Trophoblast cell (in vitro differentiated cells and primary cell): ENCODE measurements at regions not wholly inside any gene's neighbourhood (a gene's known extent, or its start where the extent isn't known, plus 50 kb on each side); places are given as distances from the start of the nearest gene placed in this dataset.

Experiments used
- DNase-seq, 2 donors: peaks; one replicate each; pipeline ENCODE4 v3.0.0-alpha.2; 2016
- H2AFZ ChIP-seq: 2 replicates; pipeline ENCODE4 v1.6.1; 2013; ENCODE audit warnings: low read length, moderate library complexity, mild to moderate bottlenecking; ENCODE audit not compliant: insufficient read depth, poor library complexity
- H2AK5ac ChIP-seq: 2 replicates; pipeline ENCODE4 v1.6.1; 2013; ENCODE audit warnings: mild to moderate bottlenecking, low read length
- H2BK120ac ChIP-seq: 2 replicates; pipeline ENCODE4 v1.6.1; 2013; ENCODE audit warnings: low read length, mild to moderate bottlenecking, moderate library complexity; ENCODE audit not compliant: insufficient read depth, poor library complexity
- H2BK12ac ChIP-seq: 2 replicates; pipeline ENCODE4 v1.6.1; 2013; ENCODE audit warnings: mild to moderate bottlenecking, low read length, moderate library complexity
- H2BK5ac ChIP-seq: 2 replicates; pipeline ENCODE4 v1.6.1; 2013; ENCODE audit warnings: low read length, low read depth, moderate library complexity, mild to moderate bottlenecking; ENCODE audit not compliant: poor library complexity
- H3K14ac ChIP-seq: 2 replicates; pipeline ENCODE4 v1.6.1; 2013; ENCODE audit warnings: mild to moderate bottlenecking, low read length
- H3K18ac ChIP-seq: 2 replicates; pipeline ENCODE4 v1.6.1; 2013; ENCODE audit warnings: mild to moderate bottlenecking, low read length
- H3K23ac ChIP-seq: 2 replicates; pipeline ENCODE4 v1.6.1; 2013; ENCODE audit warnings: low read length
- H3K27ac ChIP-seq: 2 replicates; pipeline ENCODE4 v1.5.1; 2013; ENCODE audit warnings: low read depth, mild to moderate bottlenecking, inconsistent platforms, low read length, moderate library complexity
- H3K27me3 ChIP-seq: 2 replicates; pipeline ENCODE4 v1.6.1; 2013; ENCODE audit warnings: inconsistent platforms, mild to moderate bottlenecking, low read length, moderate library complexity; ENCODE audit not compliant: insufficient read depth
- H3K36me3 ChIP-seq, 2 experiments: 1 replicate in 1 of 2; 2 replicates in 1 of 2; pipeline ENCODE4 v1.6.1; 2013; ENCODE audit warnings: low read length in 2 of 2, mild to moderate bottlenecking in 2 of 2, moderate library complexity in 1 of 2; ENCODE audit not compliant: insufficient read depth in 2 of 2, control insufficient read depth in 1 of 2
- H3K4ac ChIP-seq: 2 replicates; pipeline ENCODE4 v1.6.1; 2013; ENCODE audit warnings: low read depth, mild to moderate bottlenecking, low read length, moderate library complexity
- H3K4me1 ChIP-seq, 2 experiments: 1 replicate in 1 of 2; 2 replicates in 1 of 2; pipeline ENCODE4 v1.6.1; 2013; ENCODE audit warnings: low read length in 2 of 2, mild to moderate bottlenecking in 2 of 2, moderate library complexity in 1 of 2; ENCODE audit not compliant: insufficient read depth in 2 of 2, control insufficient read depth in 1 of 2
- H3K4me2 ChIP-seq: 2 replicates; pipeline ENCODE4 v1.6.1; 2013; ENCODE audit warnings: inconsistent platforms, mild to moderate bottlenecking, low read length, moderate library complexity
- H3K4me3 ChIP-seq: 2 replicates; pipeline ENCODE4 v1.5.1; 2013; ENCODE audit warnings: mild to moderate bottlenecking, low read depth, low read length, inconsistent platforms
- H3K79me1 ChIP-seq: one replicate; pipeline ENCODE4 v1.6.1; 2013; ENCODE audit warnings: low read length
- H3K79me2 ChIP-seq: 2 replicates; pipeline ENCODE4 v1.6.1; 2013; ENCODE audit warnings: low read length, mild to moderate bottlenecking; ENCODE audit not compliant: control insufficient read depth, insufficient read depth, poor library complexity
- H3K9ac ChIP-seq: 2 replicates; pipeline ENCODE4 v1.6.1; 2013; ENCODE audit warnings: mild to moderate bottlenecking, low read length
- H3K9me3 ChIP-seq: 2 replicates; pipeline ENCODE4 v1.6.1; 2013; ENCODE audit warnings: low read depth, mild to moderate bottlenecking, control low read depth, inconsistent platforms, low read length; ENCODE audit not compliant: insufficient read depth
- H4K12ac ChIP-seq: 2 replicates; pipeline ENCODE4 v1.6.1; 2013; ENCODE audit warnings: low read depth, mild to moderate bottlenecking, low read length, moderate library complexity
- H4K8ac ChIP-seq: 2 replicates; pipeline ENCODE4 v1.6.1; 2013; ENCODE audit warnings: low read depth, mild to moderate bottlenecking, low read length, moderate library complexity
- H4K91ac ChIP-seq: one replicate; pipeline ENCODE4 v1.6.1; 2013; ENCODE audit warnings: low read depth, mild to moderate bottlenecking, low read length, moderate library complexity
- WGBS: extraction: QIAGEN DNeasy Blood & Tissue Kit; methylation state at CpG from one replicate; pipeline ENCODE4 v1.1.7; 2013; ENCODE audit warnings: missing lambda C conversion rate; ENCODE audit not compliant: insufficient read length, insufficient coverage; ENCODE audit errors: extremely low coverage; 5-methylcytosine and 5-hydroxymethylcytosine counted together

DNA sequence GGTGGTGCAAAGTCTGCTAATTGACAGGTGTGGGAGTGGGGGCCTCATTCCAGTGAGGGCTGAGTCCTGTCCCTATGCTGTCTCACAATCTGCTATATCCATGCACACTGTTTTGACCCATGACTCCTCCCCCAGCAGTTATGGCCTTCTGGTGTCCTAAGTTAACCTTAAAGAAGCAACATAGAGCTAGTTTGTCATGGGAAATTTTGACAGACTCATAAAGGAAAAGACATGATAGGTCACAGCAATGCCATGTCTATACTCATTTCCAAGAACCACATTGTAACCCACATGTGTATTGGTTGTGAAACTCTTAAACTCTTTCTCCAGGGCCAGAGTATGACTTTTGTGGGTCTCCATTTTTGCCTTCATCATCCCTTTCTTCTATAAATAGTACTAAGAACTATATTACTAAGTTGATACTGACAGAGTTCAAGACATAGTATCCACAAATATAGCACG, 78.2 kb upstream of the SLC1A4 start:
- Histone ChIP-seq H3K4me1 (no peaks in the 10 kb centered on the region), H3K36me3 (no peaks in the 10 kb centered on the region), H3K23ac (no peak overlapping the region), H3K4me2 (no peak overlapping the region), H3K79me2 (no peaks in the 10 kb centered on the region), H2BK12ac (no peak overlapping the region), H2AK5ac (no peak overlapping the region), H2AFZ (no peak overlapping the region), H4K91ac (no peak overlapping the region), H4K12ac (no peak overlapping the region), H3K4me3 (no peak overlapping the region), H3K9ac (no peak overlapping the region), H4K8ac (no peak overlapping the region), H3K9me3 (no peaks in the 10 kb centered on the region), H3K4ac (no peak overlapping the region), H3K27ac (no peak overlapping the region), H3K79me1 (no peaks in the 10 kb centered on the region), H2BK5ac (no peak overlapping the region), H3K27me3 (no peaks in the 10 kb centered on the region), H3K18ac (no peak overlapping the region), H3K14ac (no peak overlapping the region), H2BK120ac (no peak overlapping the region)
- no peak for DNase-seq
- WGBS, result no CpG with 5 or more reads among the region's 1 CpG

DNA sequence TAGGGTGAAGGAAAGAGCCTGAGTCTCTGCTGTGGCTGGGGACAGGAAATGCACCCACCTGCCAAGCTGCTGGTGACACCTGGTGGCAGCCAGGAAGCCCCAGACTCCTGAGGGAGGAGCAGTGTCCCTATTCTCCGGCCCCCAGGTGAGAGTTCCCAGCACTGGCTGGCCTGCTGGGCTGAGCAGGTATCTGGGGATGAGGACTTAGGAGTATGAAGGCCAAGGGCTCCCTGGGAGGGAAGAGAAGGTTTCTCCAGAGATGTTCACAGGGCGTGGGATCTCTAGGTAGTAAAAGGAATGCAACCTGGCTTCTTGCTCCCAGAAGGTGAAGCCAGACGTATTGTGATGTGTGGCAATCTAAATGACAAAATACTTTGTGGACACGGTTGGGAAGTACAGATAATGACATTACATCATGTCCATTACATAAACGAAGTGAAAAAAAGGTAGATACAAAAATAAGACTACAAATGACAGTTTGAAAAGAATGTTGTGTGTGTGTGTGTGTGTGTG, 75.8 kb upstream of the SLC1A4 start:
- DNase-seq, result peak; percentile 87 to 96
- no peak overlapping the region for H3K4me3 ChIP-seq
- H3K79me2 ChIP-seq, result no peaks in the 10 kb centered on the region
- H3K36me3 ChIP-seq, result no peaks in the 10 kb centered on the region
- no peak overlapping the region for H3K27ac ChIP-seq
- no peak overlapping the region for H2BK5ac ChIP-seq
- H4K8ac ChIP-seq, result no peak overlapping the region
- no peak overlapping the region for H2AK5ac ChIP-seq
- no peak overlapping the region for H4K12ac ChIP-seq
- H3K4ac ChIP-seq, result no peak overlapping the region
- no peaks in the 10 kb centered on the region for H3K79me1 ChIP-seq
- no peak overlapping the region for H3K23ac ChIP-seq
- no CpG with 5 or more reads among the region's 5 CpGs for WGBS
- no peak overlapping the region for H3K9ac ChIP-seq
- no peaks in the 10 kb centered on the region for H3K27me3 ChIP-seq
- no peak overlapping the region for H3K14ac ChIP-seq
- H2AFZ ChIP-seq, result no peak overlapping the region
- H3K9me3 ChIP-seq, result no peaks in the 10 kb centered on the region
- H2BK120ac ChIP-seq, result no peak overlapping the region
- H4K91ac ChIP-seq, result no peak overlapping the region
- H2BK12ac ChIP-seq, result no peak overlapping the region
- no peaks in the 10 kb centered on the region for H3K4me1 ChIP-seq
- no peak overlapping the region for H3K4me2 ChIP-seq
- H3K18ac ChIP-seq, result no peak overlapping the region

DNA sequence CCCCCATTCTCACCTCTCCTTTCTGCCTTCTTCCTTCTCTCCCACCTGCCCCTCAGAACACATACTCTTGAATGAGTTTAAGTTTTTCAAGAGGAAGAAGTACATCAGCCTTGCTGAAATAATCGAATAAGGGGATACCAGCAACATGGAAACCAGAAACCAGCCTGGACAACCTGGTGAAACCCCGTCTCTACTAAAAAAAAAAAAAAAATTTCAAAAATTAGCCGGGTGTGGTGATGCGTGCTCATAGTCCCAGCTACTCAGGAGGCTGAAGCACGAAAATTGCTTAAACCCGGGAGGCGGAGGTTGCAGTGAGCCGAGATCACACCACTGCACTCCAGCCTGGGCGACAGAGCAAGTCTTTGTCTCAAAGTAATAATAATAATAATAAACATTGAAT, 75.0 kb upstream of the SLC1A4 start:
- no peak overlapping the region for H3K18ac ChIP-seq
- no peak overlapping the region for H2BK5ac ChIP-seq
- no peak overlapping the region for H3K9ac ChIP-seq
- no peak overlapping the region for H3K4me2 ChIP-seq
- no peaks in the 10 kb centered on the region for H3K27me3 ChIP-seq
- no peak overlapping the region for H2AFZ ChIP-seq
- no peaks in the 10 kb centered on the region for H3K79me2 ChIP-seq
- H2BK120ac ChIP-seq, result no peak overlapping the region
- no CpG with 5 or more reads among the region's 9 CpGs for WGBS
- H2AK5ac ChIP-seq, result no peak overlapping the region
- H3K4ac ChIP-seq, result no peak overlapping the region
- no peak overlapping the region for H4K12ac ChIP-seq
- no peak overlapping the region for H4K91ac ChIP-seq
- H3K4me1 ChIP-seq, result no peaks in the 10 kb centered on the region
- no peak overlapping the region for H3K4me3 ChIP-seq
- no peaks in the 10 kb centered on the region for H3K9me3 ChIP-seq
- no peak overlapping the region for H3K14ac ChIP-seq
- no peaks in the 10 kb centered on the region for H3K36me3 ChIP-seq
- H4K8ac ChIP-seq, result no peak overlapping the region
- H3K27ac ChIP-seq, result no peak overlapping the region
- peak; percentile 17 to 74 for DNase-seq
- H3K23ac ChIP-seq, result no peak overlapping the region
- H2BK12ac ChIP-seq, result no peak overlapping the region
- no peaks in the 10 kb centered on the region for H3K79me1 ChIP-seq

DNA sequence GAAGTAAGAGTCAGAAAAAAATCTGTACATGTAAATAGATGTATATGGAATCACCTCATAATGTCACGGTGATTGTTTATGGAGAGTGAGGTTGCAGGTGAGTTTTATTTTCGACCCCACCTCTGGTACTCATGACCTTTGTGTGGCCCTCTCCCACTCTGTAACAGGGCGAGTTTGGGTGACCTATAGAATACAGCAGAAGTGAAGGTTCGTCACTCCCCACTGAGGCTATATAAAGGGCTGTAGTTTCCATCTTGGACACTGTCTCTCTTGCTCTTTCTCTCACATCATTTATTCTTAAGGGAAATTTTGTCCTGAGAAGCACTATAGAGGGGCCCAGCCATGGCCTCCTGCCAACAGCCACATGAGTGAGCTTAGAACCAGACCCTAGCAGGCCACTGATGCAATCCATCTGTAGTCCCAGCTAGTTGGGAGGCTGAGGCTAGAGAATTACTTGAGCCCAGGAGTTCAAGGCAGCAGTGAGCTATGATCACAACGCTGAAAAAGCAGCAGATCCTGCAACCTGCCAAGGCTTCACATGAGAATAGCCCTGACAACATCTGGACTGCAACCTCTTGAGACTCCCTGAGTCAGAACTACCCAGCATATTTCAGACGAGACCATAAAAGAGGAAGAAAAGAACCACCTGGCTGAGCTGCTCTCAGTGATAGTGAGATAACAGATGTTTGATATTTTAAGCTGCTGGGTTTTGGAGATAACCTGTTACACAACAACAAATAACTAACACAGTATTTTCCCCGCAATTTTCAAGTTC, 74.3 kb upstream of the SLC1A4 start:
- Histone ChIP-seq H3K9me3 (no peaks in the 10 kb centered on the region), H3K4me1 (no peaks in the 10 kb centered on the region), H3K4me2 (no peak overlapping the region), H3K9ac (no peak overlapping the region), H3K27me3 (no peaks in the 10 kb centered on the region), H3K23ac (no peak overlapping the region), H4K12ac (no peak overlapping the region), H2AK5ac (no peak overlapping the region), H2AFZ (no peak overlapping the region), H3K79me1 (no peaks in the 10 kb centered on the region), H2BK12ac (no peak overlapping the region), H4K8ac (no peak overlapping the region), H2BK120ac (no peak overlapping the region), H4K91ac (no peak overlapping the region), H3K18ac (no peak overlapping the region), H3K36me3 (no peaks in the 10 kb centered on the region), H3K27ac (no peak overlapping the region), H2BK5ac (no peak overlapping the region), H3K4me3 (no peak overlapping the region), H3K79me2 (no peaks in the 10 kb centered on the region), H3K14ac (no peak overlapping the region), H3K4ac (no peak overlapping the region)
- no CpG with 5 or more reads among the region's 7 CpGs for WGBS
- DNase-seq, result peak; percentile 72 to 87
